ENCODE measurements at regions not wholly inside any gene's neighbourhood (a gene's known extent, or its start where the extent isn't known, plus 50 kb on each side); places are given as distances from the start of the nearest gene placed in this dataset.

GRCh38 chr2:161077367-161078210 lies 82.6 kb upstream of the TANK start:
- no peak for TF ChIP-seq CTCF (conservative IDR thresholded peaks at IDR 0.05)
- H3K27ac ChIP-seq: no peak overlapping the region

GRCh38 chr2:161078211-161078539 lies 82.1 kb upstream of the TANK start:
- no peak overlapping the region for H3K27ac ChIP-seq

GRCh38 chr2:161085149-161085548 lies 75.1 kb upstream of the TANK start:
- no peak overlapping the region for H3K27ac ChIP-seq
- no peak for TF ChIP-seq CTCF (conservative IDR thresholded peaks at IDR 0.05)

More at GRCh38 chr2:161078211-161078539, 82.1 kb upstream of the TANK start:
- no peak for TF ChIP-seq CTCF (conservative IDR thresholded peaks at IDR 0.05)

GRCh38 chr2:161088658-161089350 lies 71.4 kb upstream of the TANK start:
- H3K27ac ChIP-seq: no peak overlapping the region

GRCh38 chr2:161090411-161090810 lies 69.8 kb upstream of the TANK start:
- no peak overlapping the region for H3K27ac ChIP-seq
- no peak for TF ChIP-seq CTCF (conservative IDR thresholded peaks at IDR 0.05)

More at GRCh38 chr2:161088658-161089350, 71.4 kb upstream of the TANK start:
- TF ChIP-seq CTCF (conservative IDR thresholded peaks at IDR 0.05): no peak

GRCh38 chr2:161095314-161095713 lies 64.9 kb upstream of the TANK start:
- TF ChIP-seq CTCF (conservative IDR thresholded peaks at IDR 0.05): no peak
- no peak overlapping the region for H3K27ac ChIP-seq

- H3K27ac ChIP-seq: no peak overlapping the region
- TF ChIP-seq CTCF (conservative IDR thresholded peaks at IDR 0.05): no peak
Measured at GRCh38 chr2:161096336-161096735, 63.9 kb upstream of the TANK start.
